Vagina (tissue), 2 donors: ENCODE measurements at regions not wholly inside any gene's neighbourhood (a gene's known extent, or its start where the extent isn't known, plus 50 kb on each side); places are given as distances from the start of the nearest gene placed in this dataset.

Experiments used
- POLR2A ChIP-seq, 2 donors: fragments of 450-650 bp; IDR thresholded peaks; one replicate each; pipeline ENCODE4 v1.6.1; 2017; ENCODE audit warnings: antibody characterized with exemption in 2 of 2, mild to moderate bottlenecking in 2 of 2, moderate library complexity in 2 of 2
- POLR2AphosphoS5 ChIP-seq, 2 donors: sonication (generic); formaldehyde crosslinking; IDR thresholded peaks; one replicate each; pipeline ENCODE4 v1.9.0; 2017; ENCODE audit warnings: antibody characterized with exemption in 2 of 2, mild to moderate bottlenecking in 2 of 2, low read depth in 1 of 2; ENCODE audit not compliant: insufficient read depth in 1 of 2
- TF ChIP-seq, protein P1 (sequence below), 3 experiments: fragments of 450-650 bp in 2 of 3; fragments of 200-600 bp in 1 of 3; sonication (generic) in 1 of 3; IDR thresholded peaks; one replicate each; pipeline ENCODE4 v1.5.1; 2017 to 2019; ENCODE audit warnings: antibody characterized with exemption in 3 of 3, mild to moderate bottlenecking in 2 of 3, moderate library complexity in 2 of 3

DNA sequence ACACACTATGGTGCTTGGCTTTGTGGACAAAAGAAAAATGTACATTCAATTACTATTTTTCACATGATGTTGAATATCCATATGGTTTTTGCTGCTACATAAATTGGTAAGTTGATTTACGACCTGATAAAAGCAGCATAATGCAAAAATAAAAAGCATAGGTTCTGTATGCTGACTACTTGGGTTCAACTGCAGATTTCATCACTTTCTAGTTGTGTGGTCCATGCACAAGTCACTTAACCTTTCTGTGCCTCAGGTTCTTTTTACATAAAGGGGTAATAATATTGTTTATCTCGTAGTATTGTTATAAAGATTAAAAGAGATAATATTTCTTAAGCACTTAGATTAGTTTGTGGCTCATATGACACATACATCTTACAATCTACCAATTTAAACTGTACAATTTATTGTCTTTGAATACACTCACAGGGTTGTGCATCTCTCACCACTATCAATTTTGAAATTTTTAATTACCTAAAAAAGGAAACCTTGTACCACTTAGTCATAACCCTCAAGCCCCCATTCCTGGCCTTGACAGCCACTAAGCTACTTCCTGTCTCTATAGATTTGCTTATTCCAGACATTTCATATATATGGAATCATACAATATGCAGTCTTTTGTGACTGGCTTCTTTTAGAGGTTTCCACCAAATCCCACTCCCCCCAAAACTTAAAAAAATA, 1443.9 kb downstream of the SUCLG1 start:
- TF ChIP-seq POLR2AphosphoS5 (IDR thresholded peaks at IDR 0.05; ENCODE audit: insufficient read depth in 1 of 2, low read depth in 1 of 2) (no peak), POLR2A (IDR thresholded peaks at IDR 0.05) (no peak)
- TF ChIP-seq, protein P1, sequence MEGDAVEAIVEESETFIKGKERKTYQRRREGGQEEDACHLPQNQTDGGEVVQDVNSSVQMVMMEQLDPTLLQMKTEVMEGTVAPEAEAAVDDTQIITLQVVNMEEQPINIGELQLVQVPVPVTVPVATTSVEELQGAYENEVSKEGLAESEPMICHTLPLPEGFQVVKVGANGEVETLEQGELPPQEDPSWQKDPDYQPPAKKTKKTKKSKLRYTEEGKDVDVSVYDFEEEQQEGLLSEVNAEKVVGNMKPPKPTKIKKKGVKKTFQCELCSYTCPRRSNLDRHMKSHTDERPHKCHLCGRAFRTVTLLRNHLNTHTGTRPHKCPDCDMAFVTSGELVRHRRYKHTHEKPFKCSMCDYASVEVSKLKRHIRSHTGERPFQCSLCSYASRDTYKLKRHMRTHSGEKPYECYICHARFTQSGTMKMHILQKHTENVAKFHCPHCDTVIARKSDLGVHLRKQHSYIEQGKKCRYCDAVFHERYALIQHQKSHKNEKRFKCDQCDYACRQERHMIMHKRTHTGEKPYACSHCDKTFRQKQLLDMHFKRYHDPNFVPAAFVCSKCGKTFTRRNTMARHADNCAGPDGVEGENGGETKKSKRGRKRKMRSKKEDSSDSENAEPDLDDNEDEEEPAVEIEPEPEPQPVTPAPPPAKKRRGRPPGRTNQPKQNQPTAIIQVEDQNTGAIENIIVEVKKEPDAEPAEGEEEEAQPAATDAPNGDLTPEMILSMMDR (IDR thresholded peaks at IDR 0.05) = no peak
